H1 (cell line): ENCODE measurements at regions not wholly inside any gene's neighbourhood (a gene's known extent, or its start where the extent isn't known, plus 50 kb on each side); places are given as distances from the start of the nearest gene placed in this dataset.

Experiments
- CTCF ChIA-PET: fragments of 300-600 bp; sonication (Branson Sonifier 250); formaldehyde crosslinking; loops from one replicate; lab custom pipeline; 2021; ENCODE audit not compliant: partially characterized antibody; lab: Charles Lee
- POLR2A ChIA-PET: fragments of 300-600 bp; sonication (Branson Sonifier 250); formaldehyde crosslinking; loops from one replicate; lab custom pipeline; 2021; ENCODE audit warnings: inconsistent platforms; ENCODE audit not compliant: partially characterized antibody; lab: Charles Lee
- DNase-seq, 2 experiments: peaks; one replicate each; pipeline versions ENCODE4 v3.0.0 to v3.0.0-alpha.2; 2010 to 2022; ENCODE audit warnings: low spot score in 2 of 2, low read depth in 1 of 2, mixed read lengths in 1 of 2
- FAIRE-seq: peaks from 2 replicates; lab custom pipeline; 2011; peaks lifted over from hg19 to GRCh38; lab: Jason Lieb, UNC
- H2AFZ ChIP-seq: 2 replicates; pipeline ENCODE4 v1.8.1; 2012; ENCODE audit warnings: low read length, inconsistent platforms
- H2AK5ac ChIP-seq: 2 replicates; pipeline ENCODE4 v1.6.1; 2013; ENCODE audit warnings: low read depth, low read length
- H2BK120ac ChIP-seq: replicated peaks from 2 replicates; pipeline ENCODE3; 2013; ENCODE audit warnings: low read depth, low read length, inconsistent platforms
- H2BK12ac ChIP-seq: 2 replicates; pipeline ENCODE4 v1.6.1; 2013; ENCODE audit warnings: low read depth, low read length
- H2BK15ac ChIP-seq: 2 replicates; pipeline ENCODE4 v1.6.1; 2013; ENCODE audit warnings: low read length
- H2BK20ac ChIP-seq: 2 replicates; pipeline ENCODE4 v1.6.1; 2013; ENCODE audit warnings: low read length
- H2BK5ac ChIP-seq: 2 replicates; pipeline ENCODE4 v1.6.1; 2013; ENCODE audit warnings: low read depth, low read length
- H3K14ac ChIP-seq: 2 replicates; pipeline ENCODE4 v1.6.1; 2013; ENCODE audit warnings: inconsistent platforms; ENCODE audit not compliant: insufficient read length
- H3K18ac ChIP-seq: 2 replicates; pipeline ENCODE4 v1.6.1; 2013; ENCODE audit warnings: low read length; ENCODE audit errors: extremely low read depth
- H3K23ac ChIP-seq: 2 replicates; pipeline ENCODE4 v1.6.1; 2013; ENCODE audit warnings: inconsistent platforms; ENCODE audit not compliant: insufficient read length
- H3K23me2 ChIP-seq: 2 replicates; pipeline ENCODE4 v1.6.1; 2013; ENCODE audit warnings: low read depth, low read length
- H3K27ac ChIP-seq: 2 replicates; pipeline ENCODE4 v1.6.1; 2011; ENCODE audit warnings: low read depth, low read length, inconsistent platforms
- H3K27me3 ChIP-seq, 4 experiments: replicated peaks in 1 of 4; 1 replicate in 1 of 4; 2 replicates in 3 of 4; pipeline versions ENCODE4 v1.6.1 to v1.8.1; 2011 to 2013; ENCODE audit warnings: low read length in 3 of 4, mild to moderate bottlenecking in 3 of 4, inconsistent platforms in 2 of 4, mixed read lengths in 2 of 4, moderate library complexity in 1 of 4; ENCODE audit not compliant: control insufficient read depth in 3 of 4, insufficient read depth in 3 of 4; ENCODE audit errors: extremely low read depth in 1 of 4
- H3K36me3 ChIP-seq, 4 experiments: 2 replicates each; pipeline versions ENCODE4 v1.6.1 to v1.8.1; 2011 to 2013; ENCODE audit warnings: mild to moderate bottlenecking in 4 of 4, low read length in 3 of 4, moderate library complexity in 2 of 4, control low read depth in 1 of 4, inconsistent platforms in 1 of 4; ENCODE audit not compliant: insufficient read depth in 4 of 4, control insufficient read depth in 2 of 4
- H3K4ac ChIP-seq: replicated peaks from 2 replicates; pipeline ENCODE3; 2013; ENCODE audit warnings: low read length, low read depth, mixed read lengths, inconsistent platforms; ENCODE audit not compliant: insufficient read length
- H3K4me1 ChIP-seq, 4 experiments: replicated peaks in 1 of 4; 1 replicate in 1 of 4; 2 replicates in 3 of 4; pipeline versions ENCODE4 v1.6.1 to v1.8.1; 2011 to 2013; ENCODE audit warnings: low read length in 3 of 4, inconsistent platforms in 2 of 4, mixed read lengths in 1 of 4; ENCODE audit not compliant: insufficient read depth in 4 of 4, control insufficient read depth in 3 of 4
- H3K4me2 ChIP-seq, 2 experiments: 2 replicates each; pipeline versions ENCODE4 v1.6.1 to v1.8.1; 2011 to 2013; ENCODE audit warnings: low read depth in 2 of 2, low read length in 2 of 2, control low read depth in 1 of 2, inconsistent platforms in 1 of 2, mild to moderate bottlenecking in 1 of 2; ENCODE audit not compliant: insufficient read depth in 1 of 2
- H3K4me3 ChIP-seq, 4 experiments: fragments of 200-600, 300-600 bp in 1 of 4; sonication (generic), shearing (Covaris generic), sonication (Bioruptor Twin) in 1 of 4; 2 replicates each; pipeline versions ENCODE4 v1.5.1 to v1.8.1; 2011 to 2016; ENCODE audit warnings: low read length in 4 of 4, low read depth in 3 of 4, control low read depth in 2 of 4, inconsistent platforms in 2 of 4, mild to moderate bottlenecking in 2 of 4, mixed read lengths in 1 of 4, moderate library complexity in 1 of 4; ENCODE audit not compliant: insufficient read depth in 2 of 4; ENCODE audit errors: extremely low read depth in 1 of 4
- H3K56ac ChIP-seq: replicated peaks from 2 replicates; pipeline ENCODE3; 2013; ENCODE audit warnings: low read depth, mild to moderate bottlenecking, mixed read lengths, low read length, inconsistent platforms; ENCODE audit not compliant: insufficient read length
- H3K79me1 ChIP-seq: 2 replicates; pipeline ENCODE4 v1.6.1; 2013; ENCODE audit warnings: low read depth, low read length, control low read depth
- H3K79me2 ChIP-seq, 2 experiments: 2 replicates each; pipeline versions ENCODE4 v1.6.1 to v1.8.1; 2012 to 2013; ENCODE audit warnings: low read length in 2 of 2, mild to moderate bottlenecking in 2 of 2, inconsistent platforms in 1 of 2; ENCODE audit not compliant: insufficient read depth in 2 of 2, control insufficient read depth in 1 of 2
- H3K9ac ChIP-seq, 4 experiments: replicated peaks in 1 of 4; 1 replicate in 1 of 4; 2 replicates in 3 of 4; pipeline versions ENCODE4 v1.6.1 to v1.8.1; 2011 to 2013; ENCODE audit warnings: low read depth in 3 of 4, low read length in 3 of 4, control low read depth in 2 of 4, mild to moderate bottlenecking in 2 of 4, moderate library complexity in 2 of 4, inconsistent platforms in 1 of 4; ENCODE audit errors: extremely low read depth in 1 of 4
- H3K9me3 ChIP-seq, 2 experiments: 2 replicates each; pipeline versions ENCODE4 v1.6.1 to v1.8.1; 2012 to 2013; ENCODE audit warnings: mild to moderate bottlenecking in 2 of 2, moderate library complexity in 2 of 2, control low read depth in 1 of 2, inconsistent platforms in 1 of 2, low read depth in 1 of 2, low read length in 1 of 2, mixed read lengths in 1 of 2; ENCODE audit not compliant: insufficient read depth in 2 of 2
- H4K20me1 ChIP-seq, 2 experiments: replicated peaks in 1 of 2; 2 replicates each; pipeline versions ENCODE3 to v1.8.1; 2011 to 2013; ENCODE audit warnings: inconsistent platforms in 2 of 2, low read length in 2 of 2, mild to moderate bottlenecking in 1 of 2; ENCODE audit not compliant: insufficient read depth in 2 of 2, control insufficient read depth in 1 of 2
- H4K5ac ChIP-seq: 2 replicates; pipeline ENCODE4 v1.6.1; 2013; ENCODE audit warnings: low read length, low read depth, mixed read lengths, inconsistent platforms; ENCODE audit not compliant: insufficient read length
- H4K8ac ChIP-seq: 2 replicates; pipeline ENCODE4 v1.8.0; 2013; ENCODE audit warnings: mild to moderate bottlenecking, moderate library complexity, low read length, inconsistent platforms; ENCODE audit not compliant: insufficient read depth; ENCODE audit errors: extremely low read depth
- H4K91ac ChIP-seq: replicated peaks from 2 replicates; pipeline ENCODE3; 2013; ENCODE audit warnings: low read length, mixed read lengths, inconsistent platforms; ENCODE audit not compliant: insufficient read length
- EZH2 ChIP-seq: fragments of 200-600 bp; sonication (generic); IDR thresholded peaks from 2 replicates; pipeline ENCODE4 v1.7.1; 2012; ENCODE audit warnings: low read depth, mild to moderate bottlenecking, moderate library complexity, low read length, inconsistent platforms; ENCODE audit not compliant: severe bottlenecking
- KDM4A ChIP-seq: IDR thresholded peaks from one replicate; pipeline ENCODE4 v1.7.1; 2012; ENCODE audit warnings: low read depth, mild to moderate bottlenecking, moderate library complexity, low read length, inconsistent platforms; ENCODE audit not compliant: severe bottlenecking
- KDM5A ChIP-seq: fragments of 200-600 bp; IDR thresholded peaks from 2 replicates; pipeline ENCODE4 v1.7.1; 2012; ENCODE audit warnings: mild to moderate bottlenecking, low read length, inconsistent platforms, mixed read lengths
- MAFK ChIP-seq: IDR thresholded peaks from 2 replicates; pipeline ENCODE4 v1.6.1; 2012; ENCODE audit warnings: low read depth, mild to moderate bottlenecking, improper control_type of control experiment, low read length
- SIN3A ChIP-seq, 2 experiments: IDR thresholded peaks in 1 of 2; conservative IDR thresholded peaks in 1 of 2; 2 replicates each; pipeline ENCODE4 v1.6.1; 2011 to 2012; ENCODE audit warnings: low read length in 2 of 2, improper control_type of control experiment in 1 of 2, low read depth in 1 of 2, mild to moderate bottlenecking in 1 of 2
- SP4 ChIP-seq: IDR thresholded peaks from 2 replicates; pipeline ENCODE4 v1.6.1; 2012; ENCODE audit warnings: low read length, inconsistent platforms
- TAF1 ChIP-seq: IDR thresholded peaks from 2 replicates; pipeline ENCODE4 v1.6.1; 2011; ENCODE audit warnings: mild to moderate bottlenecking, low read depth, low read length
- TF ChIP-seq, protein P1 (sequence below): IDR thresholded peaks from 2 replicates; pipeline ENCODE4 v1.6.1; 2012; ENCODE audit warnings: inconsistent platforms
- TF ChIP-seq, protein P2 (sequence below), 3 experiments: IDR thresholded peaks; 1 replicate in 2 of 3; 2 replicates in 1 of 3; pipeline versions ENCODE4 v1.5.1 to v1.6.1; 2011; ENCODE audit warnings: low read length in 3 of 3, mild to moderate bottlenecking in 3 of 3, inconsistent platforms in 2 of 3, low read depth in 1 of 3, moderate library complexity in 1 of 3; ENCODE audit not compliant: insufficient read depth in 1 of 3; ENCODE audit errors: control extremely low read depth in 1 of 3

- Histone ChIP-seq H4K91ac (no peak overlapping the region), H2BK12ac (no peak overlapping the region), H2BK5ac (no peak overlapping the region), H3K4me1 (peaks cover 0 to 6% (median 2%) of the 10 kb centered on the region in 4 experiments; a peak in 2 of 7 replicates), H3K4ac (no peak overlapping the region), H4K20me1 (no peaks in the 10 kb centered on the region), H2AK5ac (no peak overlapping the region), H4K8ac (no peak overlapping the region), H3K4me2 (no peak overlapping the region; a peak in 1 of 4 replicates), H3K23ac (no peak overlapping the region), H3K36me3 (no peaks in the 10 kb centered on the region), H3K14ac (no peak overlapping the region), H3K56ac (no peak overlapping the region), H2BK15ac (no peak overlapping the region), H3K9me3 (no peaks in the 10 kb centered on the region), H2BK20ac (no peak overlapping the region), H3K79me2 (no peaks in the 10 kb centered on the region), H3K27ac (no peak overlapping the region), H2AFZ (peak overlapping the region; percentile 7; the same call in 1 of the 2 replicates), H3K18ac (no peak overlapping the region), H4K5ac (no peak overlapping the region), H3K4me3 (no peak overlapping the region), H3K79me1 (no peaks in the 10 kb centered on the region), H3K23me2 (no peaks in the 10 kb centered on the region; the same call in 1 of the 2 replicates), H3K27me3 (no peaks in the 10 kb centered on the region), H3K9ac (no peak overlapping the region), H2BK120ac (no peak overlapping the region)
- peak; percentile 42 for FAIRE-seq
- POLR2A ChIA-PET: interaction anchor here (0.7 to 27.2 kb wide), 9 partner anchors 15 to 297 kb away, joined by 3 to 2035 read pairs (median 4); a partner anchor contains a TSS
- TF ChIP-seq SIN3A (conservative IDR thresholded peaks at IDR 0.05 in 1 of 2, IDR thresholded peaks at IDR 0.05 in 1 of 2; ENCODE audit: low read depth in 1 of 2, low read length in 2 of 2) (no peak), MAFK (no peak), KDM5A (no peak), KDM4A (no peak), EZH2 (no peak), SP4 (no peak), TAF1 (no peak)
- TF ChIP-seq, protein P1, sequence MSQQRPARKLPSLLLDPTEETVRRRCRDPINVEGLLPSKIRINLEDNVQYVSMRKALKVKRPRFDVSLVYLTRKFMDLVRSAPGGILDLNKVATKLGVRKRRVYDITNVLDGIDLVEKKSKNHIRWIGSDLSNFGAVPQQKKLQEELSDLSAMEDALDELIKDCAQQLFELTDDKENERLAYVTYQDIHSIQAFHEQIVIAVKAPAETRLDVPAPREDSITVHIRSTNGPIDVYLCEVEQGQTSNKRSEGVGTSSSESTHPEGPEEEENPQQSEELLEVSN: no peak
- TF ChIP-seq, protein P2, sequence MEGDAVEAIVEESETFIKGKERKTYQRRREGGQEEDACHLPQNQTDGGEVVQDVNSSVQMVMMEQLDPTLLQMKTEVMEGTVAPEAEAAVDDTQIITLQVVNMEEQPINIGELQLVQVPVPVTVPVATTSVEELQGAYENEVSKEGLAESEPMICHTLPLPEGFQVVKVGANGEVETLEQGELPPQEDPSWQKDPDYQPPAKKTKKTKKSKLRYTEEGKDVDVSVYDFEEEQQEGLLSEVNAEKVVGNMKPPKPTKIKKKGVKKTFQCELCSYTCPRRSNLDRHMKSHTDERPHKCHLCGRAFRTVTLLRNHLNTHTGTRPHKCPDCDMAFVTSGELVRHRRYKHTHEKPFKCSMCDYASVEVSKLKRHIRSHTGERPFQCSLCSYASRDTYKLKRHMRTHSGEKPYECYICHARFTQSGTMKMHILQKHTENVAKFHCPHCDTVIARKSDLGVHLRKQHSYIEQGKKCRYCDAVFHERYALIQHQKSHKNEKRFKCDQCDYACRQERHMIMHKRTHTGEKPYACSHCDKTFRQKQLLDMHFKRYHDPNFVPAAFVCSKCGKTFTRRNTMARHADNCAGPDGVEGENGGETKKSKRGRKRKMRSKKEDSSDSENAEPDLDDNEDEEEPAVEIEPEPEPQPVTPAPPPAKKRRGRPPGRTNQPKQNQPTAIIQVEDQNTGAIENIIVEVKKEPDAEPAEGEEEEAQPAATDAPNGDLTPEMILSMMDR (IDR thresholded peaks at IDR 0.05; ENCODE audit: control extremely low read depth in 1 of 3, insufficient read depth in 1 of 3, low read depth in 1 of 3, low read length in 3 of 3): no peak
- DNase-seq: no peak
- CTCF ChIA-PET: interaction anchor here (1.2 to 1.4 kb wide), 2 partner anchors 22 to 56 kb away, joined by 3 to 4 read pairs; a partner anchor contains a TSS
Observed at GRCh38 chr6:27851440-27851839, 60.8 kb downstream of the OR2B2 start.
